K562 (cell line): ENCODE measurements at regions not wholly inside any gene's neighbourhood (a gene's known extent, or its start where the extent isn't known, plus 50 kb on each side); places are given as distances from the start of the nearest gene placed in this dataset.

Source experiments
- ATAC-seq: fragments of 200-7000 bp; cut with Tn5 transposase; 3 replicates; pipeline ENCODE4 v1.9.1; 2020; ENCODE audit warnings: moderate library complexity
- BruUV-seq: library from RNA; stranded (reverse); fragments of 400-500 nt; replicated peaks from 2 replicates; lab custom pipeline; 2021; lab: Mats Ljungman, UMichigan
- CTCF ChIA-PET: fragments of 300-600 bp; formaldehyde crosslinking; extraction: SDS; loops from one replicate; lab custom pipeline; 2021; ENCODE audit warnings: low intra/inter-chr PET ratio; lab: Yijun Ruan, JAX
- POLR2A ChIA-PET: fragments of 300-600, 350-650 bp; sonication (Branson Sonifier 250); formaldehyde crosslinking; extraction: SDS; loops from one replicate; lab custom pipeline; 2021; ENCODE audit warnings: antibody characterized with exemption, inconsistent platforms; lab: Yijun Ruan, JAX
- DNase-seq, 4 experiments: peaks; one replicate each; pipeline versions ENCODE4 v3.0.0 to v3.0.0-alpha.2; 2011 to 2018; ENCODE audit warnings: low spot score in 3 of 4, mixed read lengths in 3 of 4; ENCODE audit errors: extremely low read depth in 1 of 4
- FAIRE-seq: peaks from 2 replicates; lab custom pipeline; 2011; peaks lifted over from hg19 to GRCh38; lab: Jason Lieb, UNC
- H2AFZ ChIP-seq: 2 replicates; pipeline ENCODE4 v1.6.0; 2011; ENCODE audit warnings: low read depth, low read length, control low read depth, inconsistent platforms
- H3K27ac ChIP-seq: fragments of 200-600 bp; 3 replicates; pipeline ENCODE4 v1.8.0; 2011; ENCODE audit warnings: low read depth, mild to moderate bottlenecking, control low read depth, inconsistent platforms, low read length, moderate library complexity, mixed read lengths; ENCODE audit errors: extremely low read depth
- H3K27me3 ChIP-seq, 2 experiments: fragments of 300-600 bp in 1 of 2; 2 replicates in 1 of 2; 3 replicates in 1 of 2; pipeline versions ENCODE4 v1.6.0 to v1.8.0; 2011; ENCODE audit warnings: inconsistent platforms in 2 of 2, low read length in 2 of 2, mild to moderate bottlenecking in 1 of 2, mixed read lengths in 1 of 2, moderate library complexity in 1 of 2; ENCODE audit not compliant: control insufficient read depth in 2 of 2, insufficient read depth in 2 of 2
- H3K36me3 ChIP-seq: fragments of 300-600 bp; 3 replicates; pipeline ENCODE4 v1.8.0; 2011; ENCODE audit warnings: mild to moderate bottlenecking, low read length, inconsistent platforms; ENCODE audit not compliant: control insufficient read depth, insufficient read depth
- H3K4me1 ChIP-seq, 2 experiments: fragments of 200-600 bp in 1 of 2; replicated peaks in 1 of 2; 2 replicates in 1 of 2; 3 replicates in 1 of 2; pipeline versions ENCODE4 v1.5.1 to v1.8.0; 2011; ENCODE audit warnings: inconsistent platforms in 2 of 2, low read length in 2 of 2, mild to moderate bottlenecking in 1 of 2, mixed read lengths in 1 of 2, moderate library complexity in 1 of 2; ENCODE audit not compliant: control insufficient read depth in 2 of 2, insufficient read depth in 2 of 2
- H3K4me2 ChIP-seq: 2 replicates; pipeline ENCODE4 v1.6.1; 2011; ENCODE audit warnings: low read length, control low read depth, inconsistent platforms, mixed read lengths; ENCODE audit not compliant: insufficient read depth
- H3K4me3 ChIP-seq: fragments of 200-600 bp; sonication (generic), shearing (Covaris generic); 2 replicates; pipeline ENCODE4 v1.5.1; 2016; ENCODE audit warnings: control low read depth, inconsistent platforms
- H3K79me2 ChIP-seq: fragments of 200-600 bp; 3 replicates; pipeline ENCODE4 v1.8.0; 2011; ENCODE audit warnings: low read length, inconsistent platforms; ENCODE audit not compliant: control insufficient read depth, insufficient read depth
- H3K9ac ChIP-seq, 2 experiments: 2 replicates each; pipeline versions ENCODE4 v1.6.0 to v1.6.1; 2011; ENCODE audit warnings: low read depth in 2 of 2, low read length in 2 of 2, control low read depth in 1 of 2, inconsistent platforms in 1 of 2, mild to moderate bottlenecking in 1 of 2, mixed read lengths in 1 of 2; ENCODE audit not compliant: insufficient read depth in 1 of 2
- H3K9me1 ChIP-seq: one replicate; pipeline ENCODE4 v1.6.0; 2011; ENCODE audit warnings: inconsistent platforms, mild to moderate bottlenecking, low read length, moderate library complexity; ENCODE audit not compliant: control insufficient read depth, insufficient read depth
- H3K9me3 ChIP-seq: replicated peaks from 2 replicates; pipeline ENCODE4 v1.5.1; 2011; ENCODE audit warnings: low read depth, low read length, inconsistent platforms; ENCODE audit not compliant: control insufficient read depth, insufficient read depth
- H4K20me1 ChIP-seq: replicated peaks from 2 replicates; pipeline ENCODE4 v1.6.1; 2011; ENCODE audit warnings: low read length, inconsistent platforms, mixed read lengths; ENCODE audit not compliant: control insufficient read depth, insufficient read depth
- ARID2 ChIP-seq: fragments of 450-650 bp; IDR thresholded peaks from 2 replicates; pipeline ENCODE4 v1.6.1; 2017; ENCODE audit warnings: antibody characterized with exemption, mild to moderate bottlenecking
- CEBPG ChIP-seq, 3 experiments: fragments of 200-800 bp in 1 of 3; sonication (Bioruptor generic) in 1 of 3; sonication (generic) in 1 of 3; formaldehyde crosslinking in 1 of 3; IDR thresholded peaks in 2 of 3; conservative IDR thresholded peaks in 1 of 3; 2 replicates each; pipeline versions ENCODE4 v1.6.1 to v1.8.0; 2016 to 2022; ENCODE audit warnings: missing compliant biosample characterization in 2 of 3, missing genetic modification characterization in 2 of 3, mild to moderate bottlenecking in 1 of 3, missing genetic modification reagents in 1 of 3
- FOS ChIP-seq: IDR thresholded peaks from 3 replicates; pipeline ENCODE4 v1.6.1; 2011; ENCODE audit not compliant: insufficient read length; ENCODE audit errors: extremely low read depth
- POLR2G ChIP-seq: fragments of 200-400 bp; formaldehyde crosslinking; IDR thresholded peaks from 2 replicates; pipeline ENCODE4 v1.6.1; 2017; ENCODE audit warnings: low read depth, mild to moderate bottlenecking, antibody characterized with exemption, low read length, moderate library complexity
- PPARD ChIP-seq: fragments of 250-450 bp; sonication (Bioruptor Pico); IDR thresholded peaks from 2 replicates; pipeline ENCODE4 v1.8.0; 2022; ENCODE audit warnings: inconsistent platforms, mild to moderate bottlenecking, moderate library complexity
- SRSF1 ChIP-seq: fragments of 200-400 bp; formaldehyde crosslinking; IDR thresholded peaks from 2 replicates; pipeline ENCODE4 v1.6.1; 2017; ENCODE audit warnings: mild to moderate bottlenecking, low read depth, low read length, moderate library complexity
- TAL1 ChIP-seq: fragments of 450-650 bp; IDR thresholded peaks from 2 replicates; pipeline ENCODE4 v1.6.1; 2016; ENCODE audit warnings: mild to moderate bottlenecking
- ZNF561 ChIP-seq: fragments of 450-650 bp; formaldehyde crosslinking; conservative IDR thresholded peaks from 2 replicates; pipeline ENCODE4 v1.4.0; 2020; ENCODE audit warnings: mild to moderate bottlenecking, moderate library complexity
- WGBS: fragments of 100-300 bp; shearing (Covaris generic); methylation state at CpG from one replicate; pipeline ENCODE4 v1.1.6; 2016; ENCODE audit warnings: low coverage, mixed read lengths; ENCODE audit not compliant: insufficient coverage; ENCODE audit errors: missing lambda C conversion rate; 5-methylcytosine and 5-hydroxymethylcytosine counted together
- in situ Hi-C: fragments of 300-500 bp; cut with MboI; formaldehyde crosslinking; loops from 4 replicates; pipeline ENCODE4 v1.15.0; 2018; ENCODE audit warnings: inconsistent platforms, mixed read lengths
- intact Hi-C: fragments of 100-400 bp; cut with micrococcal nuclease; formaldehyde crosslinking; loops from 2 replicates; pipeline ENCODE4 v1.14.2; 2022
- TF ChIP-seq, protein P1 (sequence below): fragments of 250-450 bp; sonication (Bioruptor Pico); IDR thresholded peaks from 2 replicates; pipeline ENCODE4 v1.9.0; 2021; ENCODE audit warnings: mild to moderate bottlenecking, inconsistent platforms
- TF ChIP-seq, protein P2 (sequence below): fragments of 250-450 bp; sonication (Bioruptor Pico); IDR thresholded peaks from 2 replicates; pipeline ENCODE4 v1.8.0; 2022; ENCODE audit warnings: moderate library complexity, mild to moderate bottlenecking, inconsistent platforms
- TF ChIP-seq, protein P3 (sequence below): fragments of 450-650 bp; formaldehyde crosslinking; conservative IDR thresholded peaks from 2 replicates; pipeline ENCODE4 v1.4.0; 2022; ENCODE audit warnings: mild to moderate bottlenecking, missing genetic modification characterization
- TF ChIP-seq, protein P4 (sequence below): fragments of 250-450 bp; sonication (Bioruptor Pico); IDR thresholded peaks from 2 replicates; pipeline ENCODE4 v1.5.0; 2020; ENCODE audit warnings: mild to moderate bottlenecking, borderline replicate concordance

DNA sequence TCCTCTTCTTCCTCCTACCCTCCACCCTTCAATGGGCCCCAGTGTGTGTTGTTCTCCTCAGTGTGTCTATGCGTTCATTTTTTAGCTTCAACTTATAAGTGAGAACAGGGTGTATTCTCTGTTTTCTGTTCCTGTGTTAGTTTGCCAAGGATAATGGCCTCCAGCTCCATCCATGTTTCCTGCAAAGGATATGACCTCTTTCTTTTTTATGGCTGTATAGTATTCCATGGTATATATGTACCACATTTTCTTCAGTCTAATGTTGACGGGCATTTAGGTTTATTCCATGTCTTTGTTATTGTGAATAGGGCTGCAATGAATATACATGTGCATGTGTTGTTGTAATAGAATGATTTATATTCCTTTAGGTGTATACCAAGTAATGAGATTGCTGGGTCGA lies 634.9 kb upstream of the SEMA6A start (continued):
- TF ChIP-seq, protein P1, sequence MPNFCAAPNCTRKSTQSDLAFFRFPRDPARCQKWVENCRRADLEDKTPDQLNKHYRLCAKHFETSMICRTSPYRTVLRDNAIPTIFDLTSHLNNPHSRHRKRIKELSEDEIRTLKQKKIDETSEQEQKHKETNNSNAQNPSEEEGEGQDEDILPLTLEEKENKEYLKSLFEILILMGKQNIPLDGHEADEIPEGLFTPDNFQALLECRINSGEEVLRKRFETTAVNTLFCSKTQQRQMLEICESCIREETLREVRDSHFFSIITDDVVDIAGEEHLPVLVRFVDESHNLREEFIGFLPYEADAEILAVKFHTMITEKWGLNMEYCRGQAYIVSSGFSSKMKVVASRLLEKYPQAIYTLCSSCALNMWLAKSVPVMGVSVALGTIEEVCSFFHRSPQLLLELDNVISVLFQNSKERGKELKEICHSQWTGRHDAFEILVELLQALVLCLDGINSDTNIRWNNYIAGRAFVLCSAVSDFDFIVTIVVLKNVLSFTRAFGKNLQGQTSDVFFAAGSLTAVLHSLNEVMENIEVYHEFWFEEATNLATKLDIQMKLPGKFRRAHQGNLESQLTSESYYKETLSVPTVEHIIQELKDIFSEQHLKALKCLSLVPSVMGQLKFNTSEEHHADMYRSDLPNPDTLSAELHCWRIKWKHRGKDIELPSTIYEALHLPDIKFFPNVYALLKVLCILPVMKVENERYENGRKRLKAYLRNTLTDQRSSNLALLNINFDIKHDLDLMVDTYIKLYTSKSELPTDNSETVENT (CRISPR knock-in tag) = no peak

DNA sequence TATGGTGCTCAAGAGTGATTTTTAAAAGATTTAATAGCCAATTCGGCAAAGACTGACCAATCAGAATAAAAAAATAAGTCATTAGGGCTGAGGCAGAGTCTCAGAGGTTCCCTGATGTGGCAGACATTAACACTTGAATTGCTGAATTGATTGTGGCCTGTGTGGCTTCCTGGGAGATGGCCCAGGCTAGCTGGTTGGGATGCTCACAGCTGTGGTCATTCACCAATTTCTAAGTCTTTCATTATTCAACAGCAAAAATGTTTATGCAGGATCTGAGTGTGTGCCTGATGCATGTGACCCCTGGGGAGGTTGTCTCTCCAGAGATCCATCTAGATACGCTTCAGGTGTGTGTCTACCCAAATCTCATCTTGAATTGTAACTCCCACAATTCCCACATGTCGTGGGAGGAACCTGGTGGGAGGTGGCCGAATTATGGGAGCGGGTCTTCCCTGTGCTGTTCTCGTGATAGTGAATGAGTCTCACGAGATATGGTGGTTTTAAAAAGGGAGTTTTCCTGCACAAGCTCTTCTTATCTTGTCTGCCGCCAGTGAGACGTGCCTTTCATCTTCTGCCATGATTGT lies 632.6 kb upstream of the SEMA6A start:
- TF ChIP-seq, protein P2, sequence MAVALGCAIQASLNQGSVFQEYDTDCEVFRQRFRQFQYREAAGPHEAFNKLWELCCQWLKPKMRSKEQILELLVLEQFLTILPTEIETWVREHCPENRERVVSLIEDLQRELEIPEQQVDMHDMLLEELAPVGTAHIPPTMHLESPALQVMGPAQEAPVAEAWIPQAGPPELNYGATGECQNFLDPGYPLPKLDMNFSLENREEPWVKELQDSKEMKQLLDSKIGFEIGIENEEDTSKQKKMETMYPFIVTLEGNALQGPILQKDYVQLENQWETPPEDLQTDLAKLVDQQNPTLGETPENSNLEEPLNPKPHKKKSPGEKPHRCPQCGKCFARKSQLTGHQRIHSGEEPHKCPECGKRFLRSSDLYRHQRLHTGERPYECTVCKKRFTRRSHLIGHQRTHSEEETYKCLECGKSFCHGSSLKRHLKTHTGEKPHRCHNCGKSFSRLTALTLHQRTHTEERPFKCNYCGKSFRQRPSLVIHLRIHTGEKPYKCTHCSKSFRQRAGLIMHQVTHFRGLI (CRISPR knock-in tag) = no peak
- TF ChIP-seq CEBPG (CRISPR knock-in tag; IDR thresholded peaks at IDR 0.05) (no peak), CEBPG (tag; conservative IDR thresholded peaks at IDR 0.05 in 1 of 2, IDR thresholded peaks at IDR 0.05 in 1 of 2) (no peak), FOS (no peak), ZNF561 (CRISPR knock-in tag) (no peak), ARID2 (no peak), POLR2G (no peak), SRSF1 (no peak), TAL1 (no peak), PPARD (no peak)
- TF ChIP-seq, protein P3, sequence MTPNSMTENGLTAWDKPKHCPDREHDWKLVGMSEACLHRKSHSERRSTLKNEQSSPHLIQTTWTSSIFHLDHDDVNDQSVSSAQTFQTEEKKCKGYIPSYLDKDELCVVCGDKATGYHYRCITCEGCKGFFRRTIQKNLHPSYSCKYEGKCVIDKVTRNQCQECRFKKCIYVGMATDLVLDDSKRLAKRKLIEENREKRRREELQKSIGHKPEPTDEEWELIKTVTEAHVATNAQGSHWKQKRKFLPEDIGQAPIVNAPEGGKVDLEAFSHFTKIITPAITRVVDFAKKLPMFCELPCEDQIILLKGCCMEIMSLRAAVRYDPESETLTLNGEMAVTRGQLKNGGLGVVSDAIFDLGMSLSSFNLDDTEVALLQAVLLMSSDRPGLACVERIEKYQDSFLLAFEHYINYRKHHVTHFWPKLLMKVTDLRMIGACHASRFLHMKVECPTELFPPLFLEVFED (CRISPR knock-in tag) = no peak
- TF ChIP-seq, protein P4, sequence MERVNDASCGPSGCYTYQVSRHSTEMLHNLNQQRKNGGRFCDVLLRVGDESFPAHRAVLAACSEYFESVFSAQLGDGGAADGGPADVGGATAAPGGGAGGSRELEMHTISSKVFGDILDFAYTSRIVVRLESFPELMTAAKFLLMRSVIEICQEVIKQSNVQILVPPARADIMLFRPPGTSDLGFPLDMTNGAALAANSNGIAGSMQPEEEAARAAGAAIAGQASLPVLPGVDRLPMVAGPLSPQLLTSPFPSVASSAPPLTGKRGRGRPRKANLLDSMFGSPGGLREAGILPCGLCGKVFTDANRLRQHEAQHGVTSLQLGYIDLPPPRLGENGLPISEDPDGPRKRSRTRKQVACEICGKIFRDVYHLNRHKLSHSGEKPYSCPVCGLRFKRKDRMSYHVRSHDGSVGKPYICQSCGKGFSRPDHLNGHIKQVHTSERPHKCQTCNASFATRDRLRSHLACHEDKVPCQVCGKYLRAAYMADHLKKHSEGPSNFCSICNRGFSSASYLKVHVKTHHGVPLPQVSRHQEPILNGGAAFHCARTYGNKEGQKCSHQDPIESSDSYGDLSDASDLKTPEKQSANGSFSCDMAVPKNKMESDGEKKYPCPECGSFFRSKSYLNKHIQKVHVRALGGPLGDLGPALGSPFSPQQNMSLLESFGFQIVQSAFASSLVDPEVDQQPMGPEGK (CRISPR knock-in tag) = no peak
- no peaks in the 10 kb centered on the region for H3K79me2 ChIP-seq
- no peaks in the 10 kb centered on the region for H3K9me3 ChIP-seq
- no peak for FAIRE-seq
- intact Hi-C loops (no loop called here), in situ Hi-C loops (no loop called here)
- DNase-seq = no peak
- H3K4me2 ChIP-seq = no peak overlapping the region
- no peak for ATAC-seq
- H4K20me1 ChIP-seq = no peaks in the 10 kb centered on the region
- no peak overlapping the region for H3K4me3 ChIP-seq
- no peaks in the 10 kb centered on the region for H3K9me1 ChIP-seq
- POLR2A ChIA-PET = no interaction called here
- H3K9ac ChIP-seq = no peak overlapping the region
- no TSS peak for BruUV-seq
- CTCF ChIA-PET = no interaction called here
- no peaks in the 10 kb centered on the region for H3K4me1 ChIP-seq
- H3K27me3 ChIP-seq = no peaks in the 10 kb centered on the region
- no peak overlapping the region for H3K27ac ChIP-seq
- 0% methylated on average over 8 of the region's 9 CpGs for WGBS
- no peak overlapping the region for H2AFZ ChIP-seq
- no peaks in the 10 kb centered on the region for H3K36me3 ChIP-seq
